NB4 (cell line): ENCODE measurements at regions not wholly inside any gene's neighbourhood (a gene's known extent, or its start where the extent isn't known, plus 50 kb on each side); places are given as distances from the start of the nearest gene placed in this dataset.

ENCODE experiments used
- DNase-seq: peaks from one replicate; pipeline ENCODE4 v3.0.0; 2010; ENCODE audit warnings: low read depth
- H3K4me3 ChIP-seq: one replicate; pipeline ENCODE4 v1.5.1; 2011; ENCODE audit warnings: mild to moderate bottlenecking, low read depth, low read length, moderate library complexity
- CTCF ChIP-seq: IDR thresholded peaks from one replicate; pipeline ENCODE4 v1.5.1; 2012; ENCODE audit warnings: low read depth, low read length
- MAX ChIP-seq: IDR thresholded peaks from 2 replicates; pipeline ENCODE4 v1.6.1; 2011; ENCODE audit warnings: low read depth, low read length
- MYC ChIP-seq: IDR thresholded peaks from 2 replicates; pipeline ENCODE4 v1.6.1; 2011; ENCODE audit warnings: low read depth, low read length
- POLR2A ChIP-seq: IDR thresholded peaks from 2 replicates; pipeline ENCODE4 v1.6.1; 2011; ENCODE audit warnings: mild to moderate bottlenecking; ENCODE audit not compliant: insufficient read length; ENCODE audit errors: extremely low read depth

- DNase-seq, result no peak
- TF ChIP-seq CTCF (no peak), POLR2A (no peak), MAX (no peak), MYC (no peak)
Measured at GRCh38 chr10:111836571-111836970, 347.0 kb downstream of the GPAM start.

GRCh38 chr10:111837086-111837485 is 346.5 kb downstream of the GPAM start:
- H3K4me3 ChIP-seq, result no peak overlapping the region
- no peak for DNase-seq
- TF ChIP-seq MYC (no peak), CTCF (no peak), POLR2A (no peak), MAX (no peak)

More at GRCh38 chr10:111836571-111836970, 347.0 kb downstream of the GPAM start:
- H3K4me3 ChIP-seq, result no peak overlapping the region

GRCh38 chr10:111837985-111838384 is 345.6 kb downstream of the GPAM start:
- no peak for DNase-seq
- TF ChIP-seq MAX, result no peak
- no peak for TF ChIP-seq MYC
- no peak for TF ChIP-seq CTCF
- TF ChIP-seq POLR2A, result no peak
- H3K4me3 ChIP-seq, result no peak overlapping the region

- DNase-seq, result no peak
- TF ChIP-seq MAX, result no peak
- TF ChIP-seq MYC, result no peak
- TF ChIP-seq POLR2A, result no peak
- TF ChIP-seq CTCF, result no peak
- H3K4me3 ChIP-seq, result no peak overlapping the region
Measured at GRCh38 chr10:111840546-111840945, 343.0 kb downstream of the GPAM start.

- no peak overlapping the region for H3K4me3 ChIP-seq
- TF ChIP-seq MAX (no peak), MYC (no peak), CTCF (no peak), POLR2A (no peak)
- DNase-seq, result no peak
Measured at GRCh38 chr10:111852801-111853200, 330.8 kb downstream of the GPAM start.

- TF ChIP-seq MYC (no peak), CTCF (peak; percentile 3)
- no peak for DNase-seq
- H3K4me3 ChIP-seq, result no peak overlapping the region
Measured at GRCh38 chr10:111856631-111857030, 326.9 kb downstream of the GPAM start.
